K562 (cell line): ENCODE measurements at regions not wholly inside any gene's neighbourhood (a gene's known extent, or its start where the extent isn't known, plus 50 kb on each side); places are given as distances from the start of the nearest gene placed in this dataset.

Source experiments
- ATAC-seq: fragments of 200-7000 bp; cut with Tn5 transposase; 3 replicates; pipeline ENCODE4 v1.9.1; 2020; ENCODE audit warnings: moderate library complexity
- BruUV-seq: library from RNA; stranded (reverse); fragments of 400-500 nt; replicated peaks from 2 replicates; lab custom pipeline; 2021; lab: Mats Ljungman, UMichigan
- CTCF ChIA-PET: fragments of 300-600 bp; formaldehyde crosslinking; extraction: SDS; loops from one replicate; lab custom pipeline; 2021; ENCODE audit warnings: low intra/inter-chr PET ratio; lab: Yijun Ruan, JAX
- POLR2A ChIA-PET: fragments of 300-600, 350-650 bp; sonication (Branson Sonifier 250); formaldehyde crosslinking; extraction: SDS; loops from one replicate; lab custom pipeline; 2021; ENCODE audit warnings: antibody characterized with exemption, inconsistent platforms; lab: Yijun Ruan, JAX
- DNase-seq, 4 experiments: peaks; one replicate each; pipeline versions ENCODE4 v3.0.0 to v3.0.0-alpha.2; 2011 to 2018; ENCODE audit warnings: low spot score in 3 of 4, mixed read lengths in 3 of 4; ENCODE audit errors: extremely low read depth in 1 of 4
- FAIRE-seq: peaks from 2 replicates; lab custom pipeline; 2011; peaks lifted over from hg19 to GRCh38; lab: Jason Lieb, UNC
- H2AFZ ChIP-seq: 2 replicates; pipeline ENCODE4 v1.6.0; 2011; ENCODE audit warnings: low read depth, low read length, control low read depth, inconsistent platforms
- H3K27ac ChIP-seq: fragments of 200-600 bp; 3 replicates; pipeline ENCODE4 v1.8.0; 2011; ENCODE audit warnings: low read depth, mild to moderate bottlenecking, control low read depth, inconsistent platforms, low read length, moderate library complexity, mixed read lengths; ENCODE audit errors: extremely low read depth
- H3K27me3 ChIP-seq, 2 experiments: fragments of 300-600 bp in 1 of 2; 2 replicates in 1 of 2; 3 replicates in 1 of 2; pipeline versions ENCODE4 v1.6.0 to v1.8.0; 2011; ENCODE audit warnings: inconsistent platforms in 2 of 2, low read length in 2 of 2, mild to moderate bottlenecking in 1 of 2, mixed read lengths in 1 of 2, moderate library complexity in 1 of 2; ENCODE audit not compliant: control insufficient read depth in 2 of 2, insufficient read depth in 2 of 2
- H3K36me3 ChIP-seq: fragments of 300-600 bp; 3 replicates; pipeline ENCODE4 v1.8.0; 2011; ENCODE audit warnings: mild to moderate bottlenecking, low read length, inconsistent platforms; ENCODE audit not compliant: control insufficient read depth, insufficient read depth
- H3K4me1 ChIP-seq, 2 experiments: fragments of 200-600 bp in 1 of 2; replicated peaks in 1 of 2; 2 replicates in 1 of 2; 3 replicates in 1 of 2; pipeline versions ENCODE4 v1.5.1 to v1.8.0; 2011; ENCODE audit warnings: inconsistent platforms in 2 of 2, low read length in 2 of 2, mild to moderate bottlenecking in 1 of 2, mixed read lengths in 1 of 2, moderate library complexity in 1 of 2; ENCODE audit not compliant: control insufficient read depth in 2 of 2, insufficient read depth in 2 of 2
- H3K4me2 ChIP-seq: 2 replicates; pipeline ENCODE4 v1.6.1; 2011; ENCODE audit warnings: low read length, control low read depth, inconsistent platforms, mixed read lengths; ENCODE audit not compliant: insufficient read depth
- H3K4me3 ChIP-seq: fragments of 200-600 bp; sonication (generic), shearing (Covaris generic); 2 replicates; pipeline ENCODE4 v1.5.1; 2016; ENCODE audit warnings: control low read depth, inconsistent platforms
- H3K79me2 ChIP-seq: fragments of 200-600 bp; 3 replicates; pipeline ENCODE4 v1.8.0; 2011; ENCODE audit warnings: low read length, inconsistent platforms; ENCODE audit not compliant: control insufficient read depth, insufficient read depth
- H3K9ac ChIP-seq, 2 experiments: 2 replicates each; pipeline versions ENCODE4 v1.6.0 to v1.6.1; 2011; ENCODE audit warnings: low read depth in 2 of 2, low read length in 2 of 2, control low read depth in 1 of 2, inconsistent platforms in 1 of 2, mild to moderate bottlenecking in 1 of 2, mixed read lengths in 1 of 2; ENCODE audit not compliant: insufficient read depth in 1 of 2
- H3K9me1 ChIP-seq: one replicate; pipeline ENCODE4 v1.6.0; 2011; ENCODE audit warnings: inconsistent platforms, mild to moderate bottlenecking, low read length, moderate library complexity; ENCODE audit not compliant: control insufficient read depth, insufficient read depth
- H3K9me3 ChIP-seq: replicated peaks from 2 replicates; pipeline ENCODE4 v1.5.1; 2011; ENCODE audit warnings: low read depth, low read length, inconsistent platforms; ENCODE audit not compliant: control insufficient read depth, insufficient read depth
- H4K20me1 ChIP-seq: replicated peaks from 2 replicates; pipeline ENCODE4 v1.6.1; 2011; ENCODE audit warnings: low read length, inconsistent platforms, mixed read lengths; ENCODE audit not compliant: control insufficient read depth, insufficient read depth
- HDAC1 ChIP-seq, 2 experiments: fragments of 450-650 bp; IDR thresholded peaks; 2 replicates each; pipeline ENCODE4 v1.6.1; 2016 to 2017; ENCODE audit warnings: inconsistent platforms in 1 of 2, mild to moderate bottlenecking in 1 of 2, moderate library complexity in 1 of 2
- ZNF561 ChIP-seq: fragments of 450-650 bp; formaldehyde crosslinking; conservative IDR thresholded peaks from 2 replicates; pipeline ENCODE4 v1.4.0; 2020; ENCODE audit warnings: mild to moderate bottlenecking, moderate library complexity
- WGBS: fragments of 100-300 bp; shearing (Covaris generic); methylation state at CpG from one replicate; pipeline ENCODE4 v1.1.6; 2016; ENCODE audit warnings: low coverage, mixed read lengths; ENCODE audit not compliant: insufficient coverage; ENCODE audit errors: missing lambda C conversion rate; 5-methylcytosine and 5-hydroxymethylcytosine counted together
- in situ Hi-C: fragments of 300-500 bp; cut with MboI; formaldehyde crosslinking; loops from 4 replicates; pipeline ENCODE4 v1.15.0; 2018; ENCODE audit warnings: inconsistent platforms, mixed read lengths
- intact Hi-C: fragments of 100-400 bp; cut with micrococcal nuclease; formaldehyde crosslinking; loops from 2 replicates; pipeline ENCODE4 v1.14.2; 2022
- TF ChIP-seq, protein P1 (sequence below): fragments of 250-450 bp; sonication (Bioruptor Pico); IDR thresholded peaks from 2 replicates; pipeline ENCODE4 v1.9.0; 2021; ENCODE audit warnings: mild to moderate bottlenecking, inconsistent platforms
- TF ChIP-seq, protein P2 (sequence below): sonication (generic); IDR thresholded peaks from 2 replicates; pipeline ENCODE4 v1.6.1; 2016

DNA sequence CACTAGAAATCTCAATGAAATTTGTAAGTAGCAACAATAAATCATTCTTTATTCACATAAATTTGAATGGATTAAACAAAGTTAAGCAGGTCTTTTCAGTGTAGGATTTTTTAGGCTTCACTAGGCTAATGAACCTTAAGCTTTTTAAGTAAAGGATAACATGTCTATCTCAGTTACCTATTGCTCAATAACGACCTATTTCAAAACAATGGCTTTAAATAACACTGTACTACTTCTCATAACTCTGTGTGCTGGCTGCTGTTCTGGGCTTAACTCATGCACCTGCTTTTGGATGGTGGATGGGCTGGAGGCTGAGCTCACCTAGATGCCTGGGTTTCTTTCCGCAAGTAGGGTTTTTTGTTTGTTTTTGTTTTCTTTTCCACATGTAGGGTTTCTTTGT is 495.0 kb upstream of the SLIT2 start:
- POLR2A ChIA-PET = no interaction called here
- Histone ChIP-seq H3K4me1 (no peaks in the 10 kb centered on the region), H3K36me3 (no peaks in the 10 kb centered on the region), H3K9me3 (no peaks in the 10 kb centered on the region), H3K4me3 (no peak overlapping the region), H3K4me2 (no peak overlapping the region), H3K27ac (no peak overlapping the region), H3K9ac (no peak overlapping the region), H2AFZ (no peak overlapping the region), H3K79me2 (no peaks in the 10 kb centered on the region), H3K9me1 (no peaks in the 10 kb centered on the region), H4K20me1 (no peaks in the 10 kb centered on the region), H3K27me3 (no peaks in the 10 kb centered on the region)
- ATAC-seq = no peak
- DNase-seq = no peak
- WGBS = 7% methylated on average over 2 of the region's 2 CpGs
- intact Hi-C loops = no loop called here
- TF ChIP-seq, protein P1, sequence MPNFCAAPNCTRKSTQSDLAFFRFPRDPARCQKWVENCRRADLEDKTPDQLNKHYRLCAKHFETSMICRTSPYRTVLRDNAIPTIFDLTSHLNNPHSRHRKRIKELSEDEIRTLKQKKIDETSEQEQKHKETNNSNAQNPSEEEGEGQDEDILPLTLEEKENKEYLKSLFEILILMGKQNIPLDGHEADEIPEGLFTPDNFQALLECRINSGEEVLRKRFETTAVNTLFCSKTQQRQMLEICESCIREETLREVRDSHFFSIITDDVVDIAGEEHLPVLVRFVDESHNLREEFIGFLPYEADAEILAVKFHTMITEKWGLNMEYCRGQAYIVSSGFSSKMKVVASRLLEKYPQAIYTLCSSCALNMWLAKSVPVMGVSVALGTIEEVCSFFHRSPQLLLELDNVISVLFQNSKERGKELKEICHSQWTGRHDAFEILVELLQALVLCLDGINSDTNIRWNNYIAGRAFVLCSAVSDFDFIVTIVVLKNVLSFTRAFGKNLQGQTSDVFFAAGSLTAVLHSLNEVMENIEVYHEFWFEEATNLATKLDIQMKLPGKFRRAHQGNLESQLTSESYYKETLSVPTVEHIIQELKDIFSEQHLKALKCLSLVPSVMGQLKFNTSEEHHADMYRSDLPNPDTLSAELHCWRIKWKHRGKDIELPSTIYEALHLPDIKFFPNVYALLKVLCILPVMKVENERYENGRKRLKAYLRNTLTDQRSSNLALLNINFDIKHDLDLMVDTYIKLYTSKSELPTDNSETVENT (CRISPR knock-in tag) = no peak
- CTCF ChIA-PET = no interaction called here
- FAIRE-seq = no peak
- BruUV-seq = no TSS peak
- in situ Hi-C loops = no loop called here

DNA sequence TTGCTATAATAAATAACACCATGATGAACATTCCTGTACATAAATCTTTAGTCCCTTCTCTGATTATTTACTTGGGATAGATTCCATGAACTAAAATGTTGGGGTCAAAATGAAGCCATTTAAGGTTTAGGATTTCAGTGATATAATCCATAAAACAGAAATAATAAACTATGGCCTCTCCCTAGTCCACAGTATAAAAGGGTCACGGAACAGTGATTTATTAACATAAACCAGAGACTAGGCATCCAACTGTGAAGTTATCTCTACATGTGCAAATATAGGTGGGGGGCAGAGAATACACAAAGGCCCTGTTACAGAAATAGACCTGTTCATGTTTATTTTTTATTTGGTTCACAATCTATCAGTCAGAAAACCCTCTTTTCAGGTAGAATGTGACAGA is 499.1 kb upstream of the SLIT2 start:
- Histone ChIP-seq H3K9me1 (no peaks in the 10 kb centered on the region), H3K79me2 (no peaks in the 10 kb centered on the region), H4K20me1 (no peaks in the 10 kb centered on the region), H3K4me2 (no peak overlapping the region), H3K27me3 (no peaks in the 10 kb centered on the region), H2AFZ (no peak overlapping the region), H3K9ac (no peak overlapping the region), H3K36me3 (no peaks in the 10 kb centered on the region), H3K9me3 (0 out of 2 replicates have a peak, but pooled peaks cover 2% of the 10 kb centered on the region), H3K4me3 (no peak overlapping the region), H3K4me1 (no peaks in the 10 kb centered on the region), H3K27ac (no peak overlapping the region)
- BruUV-seq = no TSS peak
- POLR2A ChIA-PET = no interaction called here
- in situ Hi-C loops (no loop called here), intact Hi-C loops (no loop called here)
- FAIRE-seq (no peak), ATAC-seq (no peak), DNase-seq (no peak)
- CTCF ChIA-PET = no interaction called here
- TF ChIP-seq ZNF561 (no peak), HDAC1 (IDR thresholded peaks at IDR 0.05) (no peak)
- TF ChIP-seq, protein P2, sequence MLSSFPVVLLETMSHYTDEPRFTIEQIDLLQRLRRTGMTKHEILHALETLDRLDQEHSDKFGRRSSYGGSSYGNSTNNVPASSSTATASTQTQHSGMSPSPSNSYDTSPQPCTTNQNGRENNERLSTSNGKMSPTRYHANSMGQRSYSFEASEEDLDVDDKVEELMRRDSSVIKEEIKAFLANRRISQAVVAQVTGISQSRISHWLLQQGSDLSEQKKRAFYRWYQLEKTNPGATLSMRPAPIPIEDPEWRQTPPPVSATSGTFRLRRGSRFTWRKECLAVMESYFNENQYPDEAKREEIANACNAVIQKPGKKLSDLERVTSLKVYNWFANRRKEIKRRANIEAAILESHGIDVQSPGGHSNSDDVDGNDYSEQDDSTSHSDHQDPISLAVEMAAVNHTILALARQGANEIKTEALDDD = no peak
- 6% methylated on average over 1 of the region's 1 CpG for WGBS
